ENCODE measurements at regions not wholly inside any gene's neighbourhood (a gene's known extent, or its start where the extent isn't known, plus 50 kb on each side); places are given as distances from the start of the nearest gene placed in this dataset.

DNA sequence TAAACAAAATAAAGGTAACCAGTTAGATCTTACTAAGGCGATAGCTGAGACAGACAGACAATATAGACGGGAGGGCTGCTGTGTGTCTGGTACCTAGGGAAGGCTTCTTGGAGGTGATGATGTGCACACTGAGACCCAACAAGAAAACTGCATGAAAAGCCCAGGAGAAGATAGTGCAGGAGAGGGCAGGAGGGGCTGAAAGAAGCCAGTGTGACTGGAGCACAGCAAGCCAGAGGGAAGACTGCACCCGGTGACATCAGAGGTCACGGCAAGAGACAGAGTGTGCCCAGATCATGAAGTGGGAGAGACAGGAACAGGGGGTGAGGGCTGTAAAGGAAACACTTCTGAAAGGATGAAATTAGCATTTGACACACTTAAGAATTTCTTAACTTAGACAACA lies 266.3 kb downstream of the BRD1 start:
- no peak for TF ChIP-seq EZH2phosphoT487 (IDR thresholded peaks at IDR 0.05; ENCODE audit: borderline replicate concordance, low read length)
- TF ChIP-seq, protein P1, sequence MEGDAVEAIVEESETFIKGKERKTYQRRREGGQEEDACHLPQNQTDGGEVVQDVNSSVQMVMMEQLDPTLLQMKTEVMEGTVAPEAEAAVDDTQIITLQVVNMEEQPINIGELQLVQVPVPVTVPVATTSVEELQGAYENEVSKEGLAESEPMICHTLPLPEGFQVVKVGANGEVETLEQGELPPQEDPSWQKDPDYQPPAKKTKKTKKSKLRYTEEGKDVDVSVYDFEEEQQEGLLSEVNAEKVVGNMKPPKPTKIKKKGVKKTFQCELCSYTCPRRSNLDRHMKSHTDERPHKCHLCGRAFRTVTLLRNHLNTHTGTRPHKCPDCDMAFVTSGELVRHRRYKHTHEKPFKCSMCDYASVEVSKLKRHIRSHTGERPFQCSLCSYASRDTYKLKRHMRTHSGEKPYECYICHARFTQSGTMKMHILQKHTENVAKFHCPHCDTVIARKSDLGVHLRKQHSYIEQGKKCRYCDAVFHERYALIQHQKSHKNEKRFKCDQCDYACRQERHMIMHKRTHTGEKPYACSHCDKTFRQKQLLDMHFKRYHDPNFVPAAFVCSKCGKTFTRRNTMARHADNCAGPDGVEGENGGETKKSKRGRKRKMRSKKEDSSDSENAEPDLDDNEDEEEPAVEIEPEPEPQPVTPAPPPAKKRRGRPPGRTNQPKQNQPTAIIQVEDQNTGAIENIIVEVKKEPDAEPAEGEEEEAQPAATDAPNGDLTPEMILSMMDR (conservative IDR thresholded peaks at IDR 0.05; ENCODE audit: low read depth, low read length), result no peak
- TF ChIP-seq EZH2 (IDR thresholded peaks at IDR 0.05; ENCODE audit: low read length, unreplicated experiment), result no peak

Data from PC-3 (cell line).